ENCODE measurements at regions not wholly inside any gene's neighbourhood (a gene's known extent, or its start where the extent isn't known, plus 50 kb on each side); places are given as distances from the start of the nearest gene placed in this dataset.
"Not testable (repeated sequence)": the region's sequence is repeated elsewhere in the genome, so short reads cannot be mapped to it uniquely, and the experiment has no call there.

GRCh38 chr1:70671006-70671405 is 259.9 kb downstream of the CTH start:
- no peak for DNase-seq (ENCODE audit: low read depth in 2 of 2)

- no peak for DNase-seq (ENCODE audit: low read depth in 2 of 2)
These were observed 261.4 kb downstream of the CTH start for GRCh38 chr1:70672442-70672888.

- DNase-seq (ENCODE audit: low read depth in 2 of 2): no peak
These were observed 264.0 kb downstream of the CTH start for GRCh38 chr1:70674941-70675685.

GRCh38 chr1:70675737-70676156 is 264.7 kb downstream of the CTH start:
- no peak for DNase-seq (ENCODE audit: low read depth in 2 of 2)

GRCh38 chr1:70685300-70686286 is 274.5 kb downstream of the CTH start:
- peak in 1 of 2 experiments; percentile 18 for DNase-seq (ENCODE audit: low read depth in 2 of 2)

GRCh38 chr1:70688580-70688979 is 277.5 kb downstream of the CTH start:
- no peak for DNase-seq (ENCODE audit: low read depth in 2 of 2)

GRCh38 chr1:70706381-70707037 is 295.4 kb downstream of the CTH start:
- DNase-seq (ENCODE audit: low read depth in 2 of 2): no peak

- DNase-seq (ENCODE audit: low read depth in 2 of 2): no peak
These were observed 296.1 kb downstream of the CTH start for GRCh38 chr1:70707214-70707613.

GRCh38 chr1:70714149-70714548 is 303.1 kb downstream of the CTH start:
- no peak for DNase-seq (ENCODE audit: low read depth in 2 of 2)

GRCh38 chr1:70717211-70717610 is 306.1 kb downstream of the CTH start:
- no peak for DNase-seq (ENCODE audit: low read depth in 2 of 2)

- no peak for DNase-seq (ENCODE audit: low read depth in 2 of 2)
These were observed 306.6 kb downstream of the CTH start for GRCh38 chr1:70717656-70718055.

- no peak for DNase-seq (ENCODE audit: low read depth in 2 of 2)
These were observed 307.1 kb downstream of the CTH start for GRCh38 chr1:70718086-70718630.

GRCh38 chr1:70719154-70719553 is 308.1 kb downstream of the CTH start:
- no peak for DNase-seq (ENCODE audit: low read depth in 2 of 2)

GRCh38 chr1:70720109-70720508 is 309.0 kb downstream of the CTH start:
- DNase-seq (ENCODE audit: low read depth in 2 of 2): no peak

- DNase-seq (ENCODE audit: low read depth in 2 of 2): no peak
These were observed 309.5 kb downstream of the CTH start for GRCh38 chr1:70720521-70720920.

- no peak for DNase-seq (ENCODE audit: low read depth in 2 of 2)
These were observed 316.9 kb downstream of the CTH start for GRCh38 chr1:70727886-70728489.

GRCh38 chr1:70736518-70736917 is 311.1 kb downstream of the PTGER3 start:
- DNase-seq (ENCODE audit: low read depth in 2 of 2): not testable (repeated sequence)

GRCh38 chr1:70737125-70737524 is 310.5 kb downstream of the PTGER3 start:
- DNase-seq (ENCODE audit: low read depth in 2 of 2): no peak

- DNase-seq (ENCODE audit: low read depth in 2 of 2): no peak
These were observed 309.0 kb downstream of the PTGER3 start for GRCh38 chr1:70738624-70739023.

GRCh38 chr1:70745199-70745598 is 302.4 kb downstream of the PTGER3 start:
- no peak for DNase-seq (ENCODE audit: low read depth in 2 of 2)

- DNase-seq (ENCODE audit: low read depth in 2 of 2): not testable (repeated sequence)
These were observed 301.6 kb downstream of the PTGER3 start for GRCh38 chr1:70746062-70746461.

All from stimulated activated CD4-positive, alpha-beta T cell treated with anti-CD3 and anti-CD28 coated beads, Interleukin-12 subunit alpha, Interleukin-12 subunit beta, amount 100 ng/mL, for 24 hours (primary cell).